ENCODE measurements at regions not wholly inside any gene's neighbourhood (a gene's known extent, or its start where the extent isn't known, plus 50 kb on each side); places are given as distances from the start of the nearest gene placed in this dataset.

DNA sequence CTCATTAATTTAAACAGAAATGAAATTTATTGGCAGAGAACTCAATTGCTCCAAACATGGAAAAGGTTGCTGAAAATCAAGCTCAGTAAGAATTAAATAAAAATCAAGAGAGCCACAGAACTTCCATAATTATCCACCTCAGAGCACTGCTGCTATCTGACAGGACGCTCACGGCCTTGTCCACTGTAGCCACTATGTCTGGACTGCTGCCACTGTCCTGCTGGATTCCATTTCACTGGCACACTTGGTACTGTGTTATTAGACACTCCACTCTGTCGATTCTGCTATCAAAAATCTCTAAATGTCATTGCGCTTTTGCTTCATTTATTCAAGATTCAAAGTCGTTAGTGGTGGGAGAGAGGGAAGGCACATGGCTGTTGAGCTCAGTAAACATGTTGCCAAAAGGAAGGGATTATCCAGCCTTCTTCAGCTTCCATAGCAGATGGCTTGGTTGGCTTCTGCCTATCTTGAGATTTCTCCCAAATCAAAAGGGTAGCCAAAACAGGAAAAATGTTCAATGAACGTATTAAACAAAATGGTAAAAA, 815.0 kb downstream of the CDH18 start:
- Histone ChIP-seq H3K4me1 (replicated peaks in 1 of 2) (no peaks in the 10 kb centered on the region), H3K27me3 (no peaks in the 10 kb centered on the region), H3K4me3 (no peak overlapping the region), H3K9me3 (replicated peaks in 1 of 3) (no peaks in the 10 kb centered on the region), H3K27ac (no peak overlapping the region), H3K36me3 (replicated peaks in 1 of 2) (no peaks in the 10 kb centered on the region)
- 62 to 77% (median 75%) methylated on average over 6 of the region's 6 CpGs for WGBS, 4 donors
- intact Hi-C loops (cut with DNase I), result no loop called here
- DNase-seq, result peak in 6 of 7 donors; percentile 7 to 66 (median 37)
- no peak for TF ChIP-seq POLR2A (IDR thresholded peaks at IDR 0.05)
- TF ChIP-seq, protein P1, sequence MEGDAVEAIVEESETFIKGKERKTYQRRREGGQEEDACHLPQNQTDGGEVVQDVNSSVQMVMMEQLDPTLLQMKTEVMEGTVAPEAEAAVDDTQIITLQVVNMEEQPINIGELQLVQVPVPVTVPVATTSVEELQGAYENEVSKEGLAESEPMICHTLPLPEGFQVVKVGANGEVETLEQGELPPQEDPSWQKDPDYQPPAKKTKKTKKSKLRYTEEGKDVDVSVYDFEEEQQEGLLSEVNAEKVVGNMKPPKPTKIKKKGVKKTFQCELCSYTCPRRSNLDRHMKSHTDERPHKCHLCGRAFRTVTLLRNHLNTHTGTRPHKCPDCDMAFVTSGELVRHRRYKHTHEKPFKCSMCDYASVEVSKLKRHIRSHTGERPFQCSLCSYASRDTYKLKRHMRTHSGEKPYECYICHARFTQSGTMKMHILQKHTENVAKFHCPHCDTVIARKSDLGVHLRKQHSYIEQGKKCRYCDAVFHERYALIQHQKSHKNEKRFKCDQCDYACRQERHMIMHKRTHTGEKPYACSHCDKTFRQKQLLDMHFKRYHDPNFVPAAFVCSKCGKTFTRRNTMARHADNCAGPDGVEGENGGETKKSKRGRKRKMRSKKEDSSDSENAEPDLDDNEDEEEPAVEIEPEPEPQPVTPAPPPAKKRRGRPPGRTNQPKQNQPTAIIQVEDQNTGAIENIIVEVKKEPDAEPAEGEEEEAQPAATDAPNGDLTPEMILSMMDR (IDR thresholded peaks at IDR 0.05), result no peak

DNA sequence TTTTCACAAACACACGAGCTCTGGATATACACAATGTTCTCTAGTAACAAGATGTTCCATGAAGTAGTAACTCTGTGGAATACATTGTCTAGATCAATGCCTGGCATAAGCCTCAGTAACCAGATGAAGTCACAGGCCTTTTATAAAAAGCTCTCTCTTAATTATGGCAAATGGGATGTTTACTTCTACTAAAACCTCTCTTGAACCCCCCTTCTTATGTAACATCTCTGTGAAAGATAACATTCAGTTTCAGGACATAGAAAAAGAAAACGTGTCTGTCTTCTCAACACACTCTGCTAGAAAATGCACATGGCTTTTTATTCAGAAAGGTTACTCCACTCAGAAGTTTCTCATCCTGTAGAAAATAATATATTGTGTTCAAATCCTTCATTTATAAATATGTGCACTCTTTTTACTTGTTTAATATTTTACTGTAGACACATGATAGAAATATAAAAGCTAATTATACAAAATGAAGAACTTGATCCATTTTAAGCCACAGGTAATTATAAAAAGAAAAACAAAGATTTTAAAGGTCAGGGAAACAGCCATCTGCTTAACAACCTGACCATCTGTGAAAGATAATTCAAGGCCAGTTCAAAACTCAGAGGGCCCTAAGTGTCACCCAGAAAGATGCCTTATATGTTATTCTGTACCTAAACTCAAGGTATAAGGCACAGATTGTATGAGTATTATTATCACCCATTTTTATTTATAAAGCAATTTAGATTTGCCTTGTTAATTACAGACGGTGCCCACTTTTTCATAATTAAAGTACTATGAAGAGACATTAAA, 812.0 kb downstream of the CDH18 start:
- H3K4me3 ChIP-seq, result no peak overlapping the region
- WGBS, 4 donors, result 37 to 43% (median 41%) methylated on average over 3 of the region's 3 CpGs
- no peak for TF ChIP-seq POLR2A (IDR thresholded peaks at IDR 0.05)
- TF ChIP-seq, protein P1 (IDR thresholded peaks at IDR 0.05), result no peak
- H3K36me3 ChIP-seq (replicated peaks in 1 of 2), result no peaks in the 10 kb centered on the region
- DNase-seq, result no peak
- peaks cover 0 to 6% of the 10 kb centered on the region in 2 donors for H3K4me1 ChIP-seq (replicated peaks in 1 of 2)
- no peak overlapping the region for H3K27ac ChIP-seq
- intact Hi-C loops (cut with DNase I), result no loop called here
- H3K27me3 ChIP-seq, result no peaks in the 10 kb centered on the region
- no peaks in the 10 kb centered on the region for H3K9me3 ChIP-seq (replicated peaks in 1 of 3)

DNA sequence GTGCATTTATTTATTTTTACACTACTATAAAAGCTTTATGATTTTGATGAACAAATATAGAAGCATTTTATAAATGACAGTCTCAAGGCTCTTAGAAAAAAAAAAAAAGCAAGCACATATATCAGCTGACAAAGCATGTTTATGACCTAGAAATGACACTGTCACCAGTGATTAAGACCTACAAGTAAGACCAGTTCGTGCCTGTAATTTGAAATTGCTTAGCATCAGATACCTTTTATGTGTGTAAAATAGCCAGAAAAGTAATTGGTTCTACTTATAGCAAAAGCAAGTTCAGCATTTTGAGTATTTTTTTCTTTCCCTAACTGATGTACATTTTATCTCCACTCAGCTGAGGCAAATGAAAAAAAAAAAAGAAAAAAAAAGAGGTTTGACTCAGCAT, 808.4 kb downstream of the CDH18 start:
- DNase-seq, result no peak
- no peaks in the 10 kb centered on the region for H3K27me3 ChIP-seq
- WGBS, 4 donors, result 10 to 14% (median 13%) methylated on average over 1 of the region's 1 CpG

DNA sequence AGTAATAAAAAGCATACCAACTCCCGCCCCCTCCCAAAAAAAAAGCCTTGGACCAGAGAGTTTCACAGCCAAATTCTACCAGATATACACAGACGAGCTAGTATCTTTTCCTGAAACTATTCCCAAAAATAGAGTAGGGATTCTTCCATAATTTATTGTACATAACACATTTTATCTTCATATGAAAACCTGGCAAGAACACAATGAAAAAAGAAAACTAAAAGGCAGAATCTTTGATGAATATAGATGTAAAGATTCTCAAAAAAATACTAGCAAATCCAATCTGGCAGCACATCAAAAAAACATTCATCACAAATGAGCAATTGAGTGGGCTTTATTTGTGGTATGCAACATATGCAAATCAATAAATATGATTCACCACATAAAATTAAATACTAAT, 798.8 kb downstream of the CDH18 start:
- DNase-seq, result no peak
- no peaks in the 10 kb centered on the region for H3K4me1 ChIP-seq (replicated peaks in 1 of 2)
- H3K36me3 ChIP-seq (replicated peaks in 1 of 2), result no peaks in the 10 kb centered on the region
- intact Hi-C loops (cut with DNase I), result no loop called here
- H3K27ac ChIP-seq, result no peak overlapping the region
- no peak overlapping the region for H3K4me3 ChIP-seq
- peaks cover 0 to 4% (median 0%) of the 10 kb centered on the region in 3 donors for H3K9me3 ChIP-seq (replicated peaks in 1 of 3)
- H3K27me3 ChIP-seq, result no peaks in the 10 kb centered on the region
- WGBS, 4 donors, result 41 to 60% (median 47%) methylated on average over 2 of the region's 2 CpGs
- no peak for TF ChIP-seq POLR2A (IDR thresholded peaks at IDR 0.05)
- TF ChIP-seq, protein P1 (IDR thresholded peaks at IDR 0.05), result no peak

More for the DNA sequence above, 808.4 kb downstream of the CDH18 start:
- no peaks in the 10 kb centered on the region for H3K36me3 ChIP-seq (replicated peaks in 1 of 2)
- no peak overlapping the region for H3K4me3 ChIP-seq
- TF ChIP-seq, protein P1 (IDR thresholded peaks at IDR 0.05), result no peak
- no peak for TF ChIP-seq POLR2A (IDR thresholded peaks at IDR 0.05)
- H3K4me1 ChIP-seq (replicated peaks in 1 of 2), result peaks cover 0 to 6% of the 10 kb centered on the region in 2 donors
- H3K27ac ChIP-seq, result no peak overlapping the region
- no peaks in the 10 kb centered on the region for H3K9me3 ChIP-seq (replicated peaks in 1 of 3)
- intact Hi-C loops (cut with DNase I), result no loop called here

All from adrenal gland (tissue), 9 donors.